ENCODE measurements at regions not wholly inside any gene's neighbourhood (a gene's known extent, or its start where the extent isn't known, plus 50 kb on each side); places are given as distances from the start of the nearest gene placed in this dataset.
"Not testable (repeated sequence)": the region's sequence is repeated elsewhere in the genome, so short reads cannot be mapped to it uniquely, and the experiment has no call there.

- TF ChIP-seq, protein P1, sequence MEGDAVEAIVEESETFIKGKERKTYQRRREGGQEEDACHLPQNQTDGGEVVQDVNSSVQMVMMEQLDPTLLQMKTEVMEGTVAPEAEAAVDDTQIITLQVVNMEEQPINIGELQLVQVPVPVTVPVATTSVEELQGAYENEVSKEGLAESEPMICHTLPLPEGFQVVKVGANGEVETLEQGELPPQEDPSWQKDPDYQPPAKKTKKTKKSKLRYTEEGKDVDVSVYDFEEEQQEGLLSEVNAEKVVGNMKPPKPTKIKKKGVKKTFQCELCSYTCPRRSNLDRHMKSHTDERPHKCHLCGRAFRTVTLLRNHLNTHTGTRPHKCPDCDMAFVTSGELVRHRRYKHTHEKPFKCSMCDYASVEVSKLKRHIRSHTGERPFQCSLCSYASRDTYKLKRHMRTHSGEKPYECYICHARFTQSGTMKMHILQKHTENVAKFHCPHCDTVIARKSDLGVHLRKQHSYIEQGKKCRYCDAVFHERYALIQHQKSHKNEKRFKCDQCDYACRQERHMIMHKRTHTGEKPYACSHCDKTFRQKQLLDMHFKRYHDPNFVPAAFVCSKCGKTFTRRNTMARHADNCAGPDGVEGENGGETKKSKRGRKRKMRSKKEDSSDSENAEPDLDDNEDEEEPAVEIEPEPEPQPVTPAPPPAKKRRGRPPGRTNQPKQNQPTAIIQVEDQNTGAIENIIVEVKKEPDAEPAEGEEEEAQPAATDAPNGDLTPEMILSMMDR (IDR thresholded peaks at IDR 0.05): not testable (repeated sequence)
- TF ChIP-seq POLR2A (IDR thresholded peaks at IDR 0.05): not testable (repeated sequence)
Measured at GRCh38 chrX:44657718-44658246, 115.1 kb upstream of the FUNDC1 start.
